NCI-H187 treated with DMSO at 0.1 percent for 48 hours (cell line): ENCODE measurements at regions not wholly inside any gene's neighbourhood (a gene's known extent, or its start where the extent isn't known, plus 50 kb on each side); places are given as distances from the start of the nearest gene placed in this dataset.

ENCODE experiments used
- DNase-seq: peaks from one replicate; lab custom pipeline; 2025; lab: John Stamatoyannopoulos, UW

GRCh38 chr6:19454721-19455392 lies 382.3 kb upstream of the ID4 start:
- DNase-seq, result no peak

GRCh38 chr6:19463250-19463649 lies 373.9 kb upstream of the ID4 start:
- DNase-seq, result no peak

- no peak for DNase-seq
Observed at GRCh38 chr6:19463925-19464324, 373.2 kb upstream of the ID4 start.

DNA sequence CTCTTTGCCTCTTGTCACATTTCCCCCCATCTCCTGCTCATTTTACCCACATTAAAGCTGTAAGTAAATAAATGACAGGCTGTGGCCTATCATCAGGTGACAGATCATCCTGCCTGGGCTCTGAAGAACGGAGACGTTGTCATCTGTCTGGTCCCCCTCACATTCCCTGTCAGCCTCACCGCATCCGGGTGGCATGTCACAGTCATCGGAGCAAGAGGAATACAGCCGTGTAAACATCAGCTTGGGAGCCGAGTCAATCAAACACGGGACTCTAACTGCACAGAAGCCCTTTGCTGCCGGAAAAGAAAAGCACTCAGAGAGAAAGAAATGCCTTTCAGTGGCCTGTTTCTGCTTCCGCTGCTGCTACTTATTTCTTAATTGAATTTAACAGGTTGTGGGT lies 371.9 kb upstream of the ID4 start:
- DNase-seq, result no peak

- DNase-seq, result no peak
Observed at GRCh38 chr6:19465760-19466159, 371.4 kb upstream of the ID4 start.

- DNase-seq, result no peak
Observed at GRCh38 chr6:19470333-19470732, 366.8 kb upstream of the ID4 start.

DNA sequence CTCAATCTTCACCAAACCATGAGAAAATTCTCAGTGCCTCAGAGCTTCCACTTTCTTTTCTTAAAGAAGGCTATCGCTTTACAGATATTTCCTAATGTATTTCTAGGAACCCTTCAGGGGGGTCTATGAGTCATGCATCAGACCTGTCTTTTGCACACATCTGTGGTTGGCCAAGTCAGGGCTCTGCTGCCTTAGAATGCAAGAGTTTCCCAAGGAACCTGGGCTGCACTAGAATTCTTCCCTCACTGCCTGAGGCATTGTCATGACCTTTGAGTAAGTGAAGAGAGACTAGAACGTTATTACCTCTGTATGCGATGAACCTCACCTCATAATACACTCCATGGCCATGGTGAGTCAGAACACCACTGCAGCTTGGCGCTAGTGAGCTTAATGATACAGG lies 365.0 kb upstream of the ID4 start:
- DNase-seq, result no peak

DNA sequence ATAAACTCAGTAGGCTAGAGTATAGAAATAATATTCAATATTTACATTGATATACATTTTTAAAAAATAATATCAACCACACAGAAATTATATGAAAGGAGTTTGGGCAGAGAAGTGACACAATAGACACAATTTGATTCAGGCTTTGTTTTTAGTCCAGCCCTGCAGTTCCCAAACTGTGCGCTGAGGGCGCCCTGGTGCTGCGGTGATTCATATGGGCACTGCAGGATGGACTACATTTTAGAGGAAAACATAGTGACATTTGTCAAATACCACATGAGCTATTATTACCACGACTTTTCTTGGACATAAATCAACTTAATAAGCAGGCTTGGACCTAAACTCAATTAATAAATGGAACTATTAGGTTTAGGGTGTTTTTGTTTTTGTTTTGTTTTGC lies 364.3 kb upstream of the ID4 start:
- DNase-seq, result no peak

- DNase-seq, result no peak
Observed at GRCh38 chr6:19477563-19477962, 359.6 kb upstream of the ID4 start.

- DNase-seq, result no peak
Observed at GRCh38 chr6:19478273-19478672, 358.9 kb upstream of the ID4 start.

DNA sequence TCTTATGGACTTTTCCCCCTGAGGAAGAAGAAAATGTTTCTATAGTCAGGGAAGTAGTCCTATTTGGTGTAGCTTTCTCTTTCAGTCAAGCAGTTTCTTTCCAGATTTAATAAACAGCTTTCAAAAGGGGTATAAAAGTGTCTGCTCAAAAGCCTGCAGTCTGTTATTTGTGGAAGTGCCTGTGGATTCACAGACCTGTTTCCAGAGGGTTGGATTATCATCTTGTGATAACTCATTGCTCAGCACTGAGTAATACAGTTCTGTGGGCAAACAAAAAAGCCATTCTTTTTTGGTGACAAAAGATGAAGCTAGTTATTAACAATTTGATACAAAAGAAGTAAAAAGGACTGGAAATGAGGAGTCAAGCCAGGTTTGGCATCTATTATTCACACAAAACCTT lies 358.2 kb upstream of the ID4 start:
- DNase-seq, result no peak

DNA sequence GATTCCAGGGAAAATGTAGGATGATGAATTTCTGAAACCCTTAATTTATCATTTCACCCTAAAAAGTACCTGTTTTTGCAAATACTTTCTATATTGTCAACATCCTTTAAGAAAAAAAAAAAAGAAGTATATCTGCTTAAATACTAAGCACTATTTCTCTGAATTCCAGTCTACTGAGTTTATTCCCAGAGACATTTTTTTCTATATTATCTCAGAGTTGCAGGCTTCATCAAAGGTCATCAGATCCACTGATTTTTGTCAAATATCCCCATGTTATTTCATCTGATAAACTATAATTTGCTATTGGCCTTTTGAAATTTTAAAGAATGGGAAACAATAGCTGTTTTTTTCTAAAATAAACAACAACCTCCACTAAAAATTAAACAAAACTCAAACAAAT lies 357.6 kb upstream of the ID4 start:
- DNase-seq, result no peak

DNA sequence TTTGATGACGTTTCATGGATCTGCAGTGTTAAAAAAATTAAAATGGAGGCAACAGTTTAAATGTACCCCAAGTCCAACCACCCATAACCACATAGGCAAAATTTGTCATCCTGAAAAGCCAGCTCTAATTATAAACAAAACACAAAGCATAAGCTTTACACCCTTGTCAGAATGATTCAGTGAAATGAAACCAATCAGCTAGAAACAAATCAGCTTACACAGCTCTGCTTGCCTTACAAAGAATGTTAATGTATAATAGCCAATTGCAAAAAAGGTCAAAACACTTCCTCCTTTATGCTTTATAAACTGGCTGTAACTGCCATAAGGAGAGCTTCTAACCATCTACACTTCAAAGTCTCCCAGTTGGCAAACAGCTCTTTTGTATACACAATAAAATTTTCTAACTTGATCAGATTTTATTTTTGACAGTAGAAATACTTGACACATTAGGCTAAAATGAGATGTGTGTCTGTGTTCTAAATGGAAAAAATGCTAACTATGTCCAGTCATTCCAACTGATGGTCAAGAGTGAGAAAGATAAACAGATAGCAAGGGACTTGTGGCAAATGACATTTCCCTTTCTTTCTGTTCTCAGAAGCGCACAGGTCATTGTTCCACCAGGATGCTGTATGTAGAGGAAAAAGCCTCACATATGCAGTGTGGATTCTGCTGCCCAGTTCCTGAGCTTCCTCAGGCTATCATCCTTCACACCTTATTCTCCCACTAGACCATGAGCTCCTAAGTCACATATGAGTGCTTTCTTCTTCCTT lies 344.3 kb upstream of the ID4 start:
- DNase-seq, result no peak

DNA sequence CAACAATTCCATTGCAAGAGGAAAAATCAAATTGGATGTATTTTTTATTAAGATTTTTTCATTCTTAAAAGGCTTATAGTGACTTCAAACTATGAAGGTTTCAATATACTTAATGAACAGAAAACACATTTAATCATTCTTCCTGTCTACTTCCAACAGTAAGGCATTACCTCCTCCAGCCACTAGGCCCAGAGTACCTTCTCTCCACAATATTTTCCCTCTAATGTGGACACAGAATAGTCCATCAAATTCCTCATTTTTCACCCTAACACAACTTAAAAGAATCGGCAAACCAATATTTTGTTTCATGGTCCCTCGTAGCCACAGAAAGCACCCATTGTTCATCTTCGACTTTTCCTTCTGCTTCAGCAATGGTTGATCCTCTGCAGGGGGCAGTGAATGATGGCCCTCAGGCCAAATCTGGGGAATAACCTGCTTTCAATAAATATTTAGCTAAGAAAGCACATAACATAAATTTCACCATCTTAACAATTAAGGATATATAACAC lies 335.4 kb upstream of the ID4 start:
- no peak for DNase-seq

- no peak for DNase-seq
Observed at GRCh38 chr6:19502301-19502700, 334.9 kb upstream of the ID4 start.

GRCh38 chr6:19515939-19516338 lies 321.2 kb upstream of the ID4 start:
- DNase-seq, result no peak

DNA sequence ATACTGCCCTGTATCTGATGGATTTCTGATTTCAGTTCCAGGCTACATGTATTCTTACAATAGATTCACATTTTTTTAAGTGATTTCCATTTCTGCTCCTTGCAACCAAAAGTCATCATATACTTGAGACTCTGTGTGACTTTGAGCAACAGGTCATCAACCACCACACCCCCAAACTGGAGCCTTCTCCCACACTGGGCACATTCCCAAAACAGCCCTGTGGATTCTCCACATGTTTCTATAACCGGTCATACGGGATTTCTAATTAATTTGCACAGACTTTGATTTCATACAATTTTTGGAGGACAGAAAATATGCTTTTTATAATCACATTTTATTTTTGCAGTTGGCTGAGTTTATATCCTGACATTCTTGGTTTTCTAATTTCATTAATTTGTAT lies 317.2 kb upstream of the ID4 start:
- no peak for DNase-seq

- no peak for DNase-seq
Observed at GRCh38 chr6:19524366-19525186, 312.6 kb upstream of the ID4 start.

DNA sequence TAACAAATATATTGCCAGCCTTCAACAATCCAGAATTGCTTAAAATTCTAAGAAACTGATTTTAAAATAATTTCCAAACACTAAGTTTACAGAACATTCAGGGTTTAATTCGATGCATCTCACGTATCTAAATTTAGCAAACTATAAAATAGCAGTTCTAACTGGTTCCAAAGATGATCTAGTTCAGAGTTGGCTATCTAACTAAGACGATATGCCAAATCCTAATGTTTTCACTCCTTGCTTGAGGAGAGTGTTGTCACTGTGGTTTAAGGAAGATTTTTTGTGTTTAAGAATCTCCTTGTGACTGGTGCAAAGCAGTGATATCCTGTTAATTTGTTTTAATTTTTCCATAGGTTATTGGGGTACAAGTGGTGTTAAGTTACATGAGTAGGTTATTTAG lies 311.5 kb upstream of the ID4 start:
- no peak for DNase-seq

- no peak for DNase-seq
Observed at GRCh38 chr6:19530188-19530587, 307.0 kb upstream of the ID4 start.

GRCh38 chr6:19535351-19535750 lies 301.8 kb upstream of the ID4 start:
- DNase-seq, result peak; percentile 62

GRCh38 chr6:19536838-19537237 lies 300.3 kb upstream of the ID4 start:
- no peak for DNase-seq

DNA sequence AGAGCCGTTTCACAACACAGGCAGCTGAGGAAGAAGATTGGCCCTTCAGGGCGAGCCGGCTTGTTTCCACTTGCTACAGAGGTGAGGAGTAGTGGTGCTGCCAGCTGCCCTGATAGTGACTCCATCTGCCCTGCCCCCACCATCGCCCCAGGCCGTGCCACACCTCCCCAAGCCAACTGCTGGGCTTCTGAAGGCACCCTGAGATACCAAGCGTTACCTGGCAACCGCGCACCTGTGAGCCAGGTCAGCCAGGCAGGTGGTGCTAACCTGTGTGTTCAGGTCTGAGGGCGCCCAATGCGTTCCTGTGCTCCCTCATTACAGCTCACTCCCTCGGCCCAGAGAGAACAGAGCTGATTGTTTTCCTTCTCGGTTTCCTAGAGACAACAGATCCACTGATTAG lies 299.1 kb upstream of the ID4 start:
- DNase-seq, result peak; percentile 94
